Vagina (tissue), 2 donors: ENCODE measurements at regions not wholly inside any gene's neighbourhood (a gene's known extent, or its start where the extent isn't known, plus 50 kb on each side); places are given as distances from the start of the nearest gene placed in this dataset.
"Not testable (repeated sequence)": the region's sequence is repeated elsewhere in the genome, so short reads cannot be mapped to it uniquely, and the experiment has no call there.

ENCODE experiments used
- DNase-seq, 2 donors: peaks; one replicate each; pipeline ENCODE4 v3.0.0-alpha.2; 2017; ENCODE audit errors: extremely low spot score in 2 of 2
- H3K27ac ChIP-seq: fragments of 200-600 bp; sonication (generic); one replicate; pipeline ENCODE4 v1.5.1; 2019
- H3K27me3 ChIP-seq: fragments of 200-600 bp; sonication (generic); one replicate; pipeline ENCODE4 v1.5.1; 2019
- H3K36me3 ChIP-seq, 2 donors: fragments of 200-600 bp; sonication (generic); one replicate each; pipeline ENCODE4 v1.5.1; 2017 to 2019
- H3K4me1 ChIP-seq: fragments of 200-600 bp; sonication (generic); one replicate; pipeline ENCODE4 v1.5.1; 2019
- H3K4me3 ChIP-seq, 2 donors: fragments of 200-600 bp; sonication (generic); 1 replicate in 1 of 2; 2 replicates in 1 of 2; pipeline ENCODE4 v1.5.1; 2016 to 2019
- H3K9me3 ChIP-seq: fragments of 200-600 bp; sonication (generic); one replicate; pipeline ENCODE4 v1.5.1; 2019
- POLR2A ChIP-seq, 2 donors: fragments of 450-650 bp; IDR thresholded peaks; one replicate each; pipeline ENCODE4 v1.6.1; 2017; ENCODE audit warnings: antibody characterized with exemption in 2 of 2, mild to moderate bottlenecking in 2 of 2, moderate library complexity in 2 of 2
- POLR2AphosphoS5 ChIP-seq, 2 donors: sonication (generic); formaldehyde crosslinking; IDR thresholded peaks; one replicate each; pipeline ENCODE4 v1.9.0; 2017; ENCODE audit warnings: antibody characterized with exemption in 2 of 2, mild to moderate bottlenecking in 2 of 2, low read depth in 1 of 2; ENCODE audit not compliant: insufficient read depth in 1 of 2
- intact Hi-C: fragments of 100-400 bp; cut with DNase I; formaldehyde crosslinking; loops from one replicate; pipeline ENCODE4 v1.15.1; 2023
- TF ChIP-seq, protein P1 (sequence below), 3 experiments: fragments of 450-650 bp in 2 of 3; fragments of 200-600 bp in 1 of 3; sonication (generic) in 1 of 3; IDR thresholded peaks; one replicate each; pipeline ENCODE4 v1.5.1; 2017 to 2019; ENCODE audit warnings: antibody characterized with exemption in 3 of 3, mild to moderate bottlenecking in 2 of 3, moderate library complexity in 2 of 3

DNA sequence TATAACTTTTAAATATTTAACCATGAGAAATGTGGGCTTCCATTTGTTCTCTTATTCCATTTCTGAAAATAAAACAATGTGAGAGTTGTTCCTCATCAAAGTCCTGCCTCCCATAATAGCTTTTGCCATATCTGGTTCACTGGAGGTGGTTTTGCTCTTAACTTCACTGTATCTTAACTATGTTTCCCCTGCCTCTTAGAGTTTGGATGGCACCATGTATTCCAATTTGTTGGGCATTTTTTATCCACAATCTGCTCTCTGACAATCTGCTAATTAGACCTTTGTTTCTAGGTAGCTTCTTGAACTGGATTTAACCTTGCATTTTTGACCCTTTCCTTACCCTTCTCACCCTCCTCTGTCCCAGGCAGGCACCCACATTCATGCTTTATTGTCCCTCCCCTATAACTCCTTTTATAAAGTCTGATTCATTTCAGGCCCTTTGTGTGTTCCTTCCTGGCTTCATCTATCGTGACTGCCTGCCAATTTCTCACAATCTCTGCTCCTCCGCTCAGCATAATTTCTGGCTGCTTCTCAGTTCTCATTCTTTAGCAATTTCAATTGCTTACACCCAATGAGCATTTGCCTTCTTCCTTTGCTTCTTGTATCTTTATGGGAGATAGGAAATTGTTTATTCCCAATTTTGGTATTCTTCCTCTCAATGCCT, 144.2 kb upstream of the ARHGEF26 start:
- H3K4me3 ChIP-seq: no peak overlapping the region
- peak overlapping the region; percentile 30 for H3K27ac ChIP-seq
- peak in 1 of 2 donors; percentile 37 for TF ChIP-seq POLR2AphosphoS5 (IDR thresholded peaks at IDR 0.05; ENCODE audit: insufficient read depth in 1 of 2, low read depth in 1 of 2)
- TF ChIP-seq, protein P1, sequence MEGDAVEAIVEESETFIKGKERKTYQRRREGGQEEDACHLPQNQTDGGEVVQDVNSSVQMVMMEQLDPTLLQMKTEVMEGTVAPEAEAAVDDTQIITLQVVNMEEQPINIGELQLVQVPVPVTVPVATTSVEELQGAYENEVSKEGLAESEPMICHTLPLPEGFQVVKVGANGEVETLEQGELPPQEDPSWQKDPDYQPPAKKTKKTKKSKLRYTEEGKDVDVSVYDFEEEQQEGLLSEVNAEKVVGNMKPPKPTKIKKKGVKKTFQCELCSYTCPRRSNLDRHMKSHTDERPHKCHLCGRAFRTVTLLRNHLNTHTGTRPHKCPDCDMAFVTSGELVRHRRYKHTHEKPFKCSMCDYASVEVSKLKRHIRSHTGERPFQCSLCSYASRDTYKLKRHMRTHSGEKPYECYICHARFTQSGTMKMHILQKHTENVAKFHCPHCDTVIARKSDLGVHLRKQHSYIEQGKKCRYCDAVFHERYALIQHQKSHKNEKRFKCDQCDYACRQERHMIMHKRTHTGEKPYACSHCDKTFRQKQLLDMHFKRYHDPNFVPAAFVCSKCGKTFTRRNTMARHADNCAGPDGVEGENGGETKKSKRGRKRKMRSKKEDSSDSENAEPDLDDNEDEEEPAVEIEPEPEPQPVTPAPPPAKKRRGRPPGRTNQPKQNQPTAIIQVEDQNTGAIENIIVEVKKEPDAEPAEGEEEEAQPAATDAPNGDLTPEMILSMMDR (IDR thresholded peaks at IDR 0.05): no peak
- no peaks in the 10 kb centered on the region for H3K36me3 ChIP-seq
- DNase-seq: no peak
- peaks cover 24% of the 10 kb centered on the region for H3K4me1 ChIP-seq
- no peaks in the 10 kb centered on the region for H3K27me3 ChIP-seq
- H3K9me3 ChIP-seq: no peaks in the 10 kb centered on the region
- intact Hi-C loops: no loop called here

DNA sequence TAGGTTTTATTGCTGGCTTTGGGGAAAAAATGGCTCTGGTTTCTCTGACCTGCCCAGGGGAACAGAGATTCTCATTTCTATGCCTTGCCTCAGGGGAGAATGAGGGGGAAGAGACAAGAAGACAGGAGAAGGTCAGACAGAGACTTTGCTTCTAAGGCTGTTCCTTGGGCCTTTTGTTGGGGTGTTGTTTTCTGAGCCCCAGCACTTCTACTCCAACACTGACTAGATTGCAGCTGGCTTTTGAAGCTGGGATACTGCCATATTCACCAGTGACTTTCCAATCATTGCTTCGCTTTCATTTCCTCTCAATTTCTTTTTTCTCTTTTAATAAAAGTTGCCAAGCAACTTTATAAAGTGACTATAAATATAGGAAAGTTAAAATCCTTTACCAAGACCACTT, 143.2 kb upstream of the ARHGEF26 start:
- H3K27ac ChIP-seq: peak overlapping the region; percentile 30
- TF ChIP-seq POLR2A (IDR thresholded peaks at IDR 0.05): no peak
- no peak for TF ChIP-seq POLR2AphosphoS5 (IDR thresholded peaks at IDR 0.05; ENCODE audit: insufficient read depth in 1 of 2, low read depth in 1 of 2)
- TF ChIP-seq, protein P1 (IDR thresholded peaks at IDR 0.05): no peak

DNA sequence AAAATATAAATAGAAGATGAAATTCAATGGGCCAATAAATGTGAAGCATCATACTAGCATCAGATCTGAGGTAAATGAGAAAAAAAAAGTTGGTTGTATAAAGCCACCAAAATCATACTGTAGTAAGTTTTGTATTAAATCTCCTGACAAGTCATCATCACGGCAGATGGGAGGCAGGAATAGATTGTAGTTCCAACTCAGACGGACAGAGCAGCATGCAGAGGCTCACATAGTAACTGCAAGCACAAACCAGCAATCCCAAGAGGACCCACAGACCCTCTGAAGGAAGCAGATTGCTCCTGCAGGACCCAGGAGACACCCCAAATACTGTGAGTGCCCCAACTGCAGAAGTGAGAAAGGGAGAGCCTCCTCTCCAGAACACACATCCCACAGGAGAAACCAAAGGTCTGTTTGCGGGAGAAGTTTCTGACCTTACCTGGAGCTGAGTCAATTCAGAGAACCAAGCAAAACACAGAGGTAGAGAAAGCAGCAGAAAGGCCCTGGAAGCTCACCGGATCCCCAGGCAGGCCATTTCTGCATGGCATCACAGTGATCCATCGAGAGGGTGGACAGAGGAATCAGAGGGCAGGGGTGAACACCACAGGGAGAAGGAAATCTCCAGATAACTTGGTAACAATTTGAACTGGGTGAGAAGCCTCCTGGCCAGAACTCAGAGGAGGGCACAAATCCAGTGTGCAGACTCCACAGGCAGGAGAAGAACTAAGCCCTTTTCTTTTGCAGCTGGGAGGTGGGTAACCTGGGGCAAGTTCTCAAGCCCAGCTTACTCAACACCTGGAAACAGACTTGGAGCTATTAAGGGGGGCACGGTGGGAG, 141.6 kb upstream of the ARHGEF26 start:
- no peak for DNase-seq
- Histone ChIP-seq H3K4me3 (no peak overlapping the region), H3K36me3 (no peaks in the 10 kb centered on the region), H3K9me3 (no peaks in the 10 kb centered on the region), H3K27me3 (no peaks in the 10 kb centered on the region), H3K27ac (no peak overlapping the region), H3K4me1 (peaks cover 24% of the 10 kb centered on the region)
- intact Hi-C loops: no loop called here
- no peak for TF ChIP-seq POLR2A (IDR thresholded peaks at IDR 0.05)
- TF ChIP-seq POLR2AphosphoS5 (IDR thresholded peaks at IDR 0.05; ENCODE audit: insufficient read depth in 1 of 2, low read depth in 1 of 2): no peak
- TF ChIP-seq, protein P1 (IDR thresholded peaks at IDR 0.05): no peak

More for the DNA sequence above, 143.2 kb upstream of the ARHGEF26 start:
- no peak for DNase-seq
- no peaks in the 10 kb centered on the region for H3K9me3 ChIP-seq
- H3K36me3 ChIP-seq: no peaks in the 10 kb centered on the region
- H3K4me3 ChIP-seq: no peak overlapping the region
- no peaks in the 10 kb centered on the region for H3K27me3 ChIP-seq
- peaks cover 24% of the 10 kb centered on the region for H3K4me1 ChIP-seq
- intact Hi-C loops: no loop called here

DNA sequence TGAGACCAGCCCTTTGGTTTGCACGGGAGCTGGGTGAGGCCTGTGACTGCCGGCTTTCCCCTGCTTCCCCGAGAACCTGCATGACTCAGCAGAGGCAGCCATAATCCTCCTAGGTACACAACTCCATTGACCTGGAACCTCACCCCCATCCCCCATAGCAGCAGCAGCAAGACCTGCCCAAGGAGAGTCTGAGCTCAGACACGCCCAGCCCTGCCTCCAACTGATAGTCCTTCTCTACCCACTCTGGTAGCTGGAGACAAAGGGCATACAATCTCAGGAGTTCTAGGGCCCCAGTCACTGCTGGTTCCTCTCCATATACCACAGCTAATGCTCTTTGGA, 141.0 kb upstream of the ARHGEF26 start:
- H3K27ac ChIP-seq: no peak overlapping the region
- DNase-seq: no peak
- TF ChIP-seq, protein P1 (IDR thresholded peaks at IDR 0.05): no peak
- TF ChIP-seq POLR2A (IDR thresholded peaks at IDR 0.05) (no peak), POLR2AphosphoS5 (IDR thresholded peaks at IDR 0.05; ENCODE audit: insufficient read depth in 1 of 2, low read depth in 1 of 2) (no peak)

DNA sequence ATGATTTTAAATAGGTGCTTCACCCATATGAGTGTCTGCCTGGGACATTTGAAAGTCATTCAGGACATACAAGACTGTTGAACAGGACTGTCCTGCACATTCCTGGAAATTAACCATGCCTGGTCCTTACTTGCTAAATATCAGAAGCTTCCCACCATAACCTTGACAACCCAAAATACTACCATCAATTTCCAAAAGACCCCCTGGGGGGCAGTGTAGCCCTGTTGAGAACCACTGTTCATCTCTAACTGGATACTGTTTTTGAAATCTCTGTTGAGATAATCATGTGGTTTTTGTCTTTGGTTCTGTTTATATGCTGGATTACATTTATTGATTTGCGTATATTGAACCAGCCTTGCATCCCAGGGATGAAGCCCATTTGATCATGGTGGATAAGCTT, 123.8 kb upstream of the ARHGEF26 start:
- H3K9me3 ChIP-seq, H3K27me3 ChIP-seq, H3K4me1 ChIP-seq, H3K4me3 ChIP-seq, H3K36me3 ChIP-seq, DNase-seq, H3K27ac ChIP-seq, intact Hi-C loops: not testable (repeated sequence)

More for the DNA sequence above, 141.0 kb upstream of the ARHGEF26 start:
- H3K9me3 ChIP-seq: no peaks in the 10 kb centered on the region
- no peaks in the 10 kb centered on the region for H3K36me3 ChIP-seq
- no peak overlapping the region for H3K4me3 ChIP-seq
- H3K4me1 ChIP-seq: peaks cover 24% of the 10 kb centered on the region
- H3K27me3 ChIP-seq: no peaks in the 10 kb centered on the region
- intact Hi-C loops: no loop called here
